ENCODE measurements at regions not wholly inside any gene's neighbourhood (a gene's known extent, or its start where the extent isn't known, plus 50 kb on each side); places are given as distances from the start of the nearest gene placed in this dataset.

- Histone ChIP-seq H3K27me3 (no peaks in the 10 kb centered on the region), H3K9me3 (no peaks in the 10 kb centered on the region), H3K36me3 (no peaks in the 10 kb centered on the region), H3K27ac (no peak overlapping the region), H3K4me1 (no peaks in the 10 kb centered on the region), H3K4me3 (no peak overlapping the region)
- intact Hi-C loops (cut with DNase I): loop anchor here in 1 of 2 donors (10.0 kb wide), 1 partner anchor 490 kb away; no protein-coding TSS in a partner anchor
- no peak for ATAC-seq
- no peak for DNase-seq
- TF ChIP-seq, protein P1, sequence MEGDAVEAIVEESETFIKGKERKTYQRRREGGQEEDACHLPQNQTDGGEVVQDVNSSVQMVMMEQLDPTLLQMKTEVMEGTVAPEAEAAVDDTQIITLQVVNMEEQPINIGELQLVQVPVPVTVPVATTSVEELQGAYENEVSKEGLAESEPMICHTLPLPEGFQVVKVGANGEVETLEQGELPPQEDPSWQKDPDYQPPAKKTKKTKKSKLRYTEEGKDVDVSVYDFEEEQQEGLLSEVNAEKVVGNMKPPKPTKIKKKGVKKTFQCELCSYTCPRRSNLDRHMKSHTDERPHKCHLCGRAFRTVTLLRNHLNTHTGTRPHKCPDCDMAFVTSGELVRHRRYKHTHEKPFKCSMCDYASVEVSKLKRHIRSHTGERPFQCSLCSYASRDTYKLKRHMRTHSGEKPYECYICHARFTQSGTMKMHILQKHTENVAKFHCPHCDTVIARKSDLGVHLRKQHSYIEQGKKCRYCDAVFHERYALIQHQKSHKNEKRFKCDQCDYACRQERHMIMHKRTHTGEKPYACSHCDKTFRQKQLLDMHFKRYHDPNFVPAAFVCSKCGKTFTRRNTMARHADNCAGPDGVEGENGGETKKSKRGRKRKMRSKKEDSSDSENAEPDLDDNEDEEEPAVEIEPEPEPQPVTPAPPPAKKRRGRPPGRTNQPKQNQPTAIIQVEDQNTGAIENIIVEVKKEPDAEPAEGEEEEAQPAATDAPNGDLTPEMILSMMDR (IDR thresholded peaks at IDR 0.05): no peak
Measured at GRCh38 chr9:95724253-95724991, 151.1 kb upstream of the ERCC6L2 start.

GRCh38 chr9:95722141-95722540, 153.3 kb upstream of the ERCC6L2 start:
- TF ChIP-seq, protein P1 (IDR thresholded peaks at IDR 0.05): no peak
- no peaks in the 10 kb centered on the region for H3K4me1 ChIP-seq
- ATAC-seq: no peak
- DNase-seq: no peak
- no peaks in the 10 kb centered on the region for H3K36me3 ChIP-seq
- H3K27ac ChIP-seq: no peak overlapping the region
- peaks cover 0 to 6% of the 10 kb centered on the region in 2 donors for H3K9me3 ChIP-seq
- H3K4me3 ChIP-seq: no peak overlapping the region
- intact Hi-C loops (cut with DNase I): loop anchor here in 1 of 2 donors (10.0 kb wide), 1 partner anchor 493 kb away; no protein-coding TSS in a partner anchor
- H3K27me3 ChIP-seq: no peaks in the 10 kb centered on the region

DNA sequence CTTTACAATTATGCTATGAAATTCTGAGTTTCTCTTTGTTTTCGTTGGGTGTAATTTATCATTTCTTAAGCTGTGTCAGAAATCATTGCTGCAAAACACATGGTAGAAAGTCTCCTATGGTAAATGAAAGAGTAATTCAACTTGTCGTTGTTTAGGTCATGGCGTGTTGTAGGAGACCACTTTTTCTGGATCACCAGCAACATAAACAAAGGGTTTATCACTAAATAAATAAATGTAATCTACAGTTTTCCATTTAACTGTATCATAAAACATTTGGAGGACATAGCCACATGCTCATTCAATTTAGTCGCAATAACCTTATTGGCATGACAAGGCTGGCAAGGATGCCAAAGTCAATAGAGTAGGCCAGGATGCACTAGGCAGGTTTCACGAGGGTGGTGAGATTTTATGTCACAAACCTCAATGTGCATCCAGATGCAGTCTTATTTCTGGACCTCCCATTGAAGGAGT, 154.4 kb upstream of the ERCC6L2 start:
- Histone ChIP-seq H3K27me3 (no peaks in the 10 kb centered on the region), H3K36me3 (no peaks in the 10 kb centered on the region), H3K4me1 (no peaks in the 10 kb centered on the region), H3K9me3 (peaks cover 0 to 6% of the 10 kb centered on the region in 2 donors), H3K4me3 (no peak overlapping the region), H3K27ac (no peak overlapping the region)
- DNase-seq (no peak), ATAC-seq (no peak)
- intact Hi-C loops (cut with DNase I): loop anchor here in 1 of 2 donors (10.0 kb wide), 1 partner anchor 494 kb away; no protein-coding TSS in a partner anchor
- TF ChIP-seq, protein P1 (IDR thresholded peaks at IDR 0.05): no peak

- DNase-seq: no peak
- no peak for ATAC-seq
- no peak overlapping the region for H3K4me3 ChIP-seq
- intact Hi-C loops (cut with DNase I): loop anchor here in 1 of 2 donors (10.0 kb wide), 1 partner anchor 494 kb away; no protein-coding TSS in a partner anchor
- peaks cover 0 to 12% of the 10 kb centered on the region in 2 donors for H3K9me3 ChIP-seq
- no peaks in the 10 kb centered on the region for H3K36me3 ChIP-seq
- TF ChIP-seq, protein P1 (IDR thresholded peaks at IDR 0.05): no peak
- H3K27me3 ChIP-seq: no peaks in the 10 kb centered on the region
- no peak overlapping the region for H3K27ac ChIP-seq
- no peaks in the 10 kb centered on the region for H3K4me1 ChIP-seq
Measured at GRCh38 chr9:95720496-95720895, 155.0 kb upstream of the ERCC6L2 start.

DNA sequence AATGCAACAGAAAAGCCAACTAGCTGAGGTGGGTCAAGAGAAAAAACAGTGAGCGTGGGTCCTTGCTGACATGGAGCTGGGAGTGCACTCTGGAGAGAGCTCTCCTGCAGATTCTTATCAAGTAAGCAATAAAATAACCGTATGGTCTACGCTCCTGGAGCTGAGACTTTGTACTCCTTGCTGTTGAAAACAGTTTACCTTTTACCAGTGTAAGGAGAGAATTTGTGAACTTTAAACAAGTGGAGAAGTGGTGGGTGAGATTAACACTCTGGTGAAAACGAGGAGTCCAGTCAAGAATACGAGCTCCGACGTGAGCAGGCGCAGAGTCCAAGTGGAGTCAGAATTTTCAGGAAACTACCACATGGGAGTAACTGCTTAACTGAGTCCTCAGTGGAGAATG, 156.1 kb upstream of the ERCC6L2 start:
- Histone ChIP-seq H3K4me3 (no peak overlapping the region), H3K27ac (no peak overlapping the region), H3K9me3 (peaks cover 0 to 19% of the 10 kb centered on the region in 2 donors), H3K27me3 (no peaks in the 10 kb centered on the region), H3K36me3 (no peaks in the 10 kb centered on the region), H3K4me1 (no peaks in the 10 kb centered on the region)
- intact Hi-C loops (cut with DNase I): no loop called here
- DNase-seq (no peak), ATAC-seq (no peak)
- TF ChIP-seq, protein P1 (IDR thresholded peaks at IDR 0.05): no peak
